ENCODE measurements at regions not wholly inside any gene's neighbourhood (a gene's known extent, or its start where the extent isn't known, plus 50 kb on each side); places are given as distances from the start of the nearest gene placed in this dataset.

DNA sequence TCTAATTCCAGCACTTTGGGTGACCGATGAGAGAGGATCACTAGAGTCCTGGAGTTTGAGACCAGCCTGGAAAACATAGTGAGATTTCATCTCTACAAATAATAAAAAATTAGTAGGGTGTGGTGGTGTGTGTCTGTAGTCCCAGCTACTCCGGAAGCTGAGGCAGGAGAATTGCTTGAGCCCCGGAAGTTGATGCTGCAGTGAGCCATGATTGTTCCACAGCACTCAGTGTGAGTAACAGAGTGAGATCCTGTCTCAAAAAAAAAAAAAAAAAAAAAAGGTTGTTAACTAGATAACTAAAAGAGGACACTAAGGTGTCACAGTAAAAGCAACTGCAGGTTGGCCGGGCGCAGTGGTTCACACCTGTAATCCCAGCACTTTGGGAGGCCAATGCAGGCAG lies 121.3 kb upstream of the MAX start:
- no peak for DNase-seq
- Histone ChIP-seq H3K27me3 (no peaks in the 10 kb centered on the region), H3K4me3 (no peak overlapping the region), H3K27ac (peak overlapping the region in 1 of 4 donors; percentile 78), H3K36me3 (replicated peaks in 1 of 2; ENCODE audit: insufficient read depth in 1 of 2, low read depth in 2 of 2) (no peaks in the 10 kb centered on the region), H3K9me3 (no peaks in the 10 kb centered on the region), H3K4me1 (peaks cover 60% of the 10 kb centered on the region)
- ATAC-seq: no peak
- WGBS, 2 donors: 95 to 99% methylated on average over 5 of the region's 5 CpGs
- intact Hi-C loops (cut with DNase I): no loop called here
- no peak for TF ChIP-seq CTCF (IDR thresholded peaks at IDR 0.05)
- no peak for TF ChIP-seq POLR2A (IDR thresholded peaks at IDR 0.05)

DNA sequence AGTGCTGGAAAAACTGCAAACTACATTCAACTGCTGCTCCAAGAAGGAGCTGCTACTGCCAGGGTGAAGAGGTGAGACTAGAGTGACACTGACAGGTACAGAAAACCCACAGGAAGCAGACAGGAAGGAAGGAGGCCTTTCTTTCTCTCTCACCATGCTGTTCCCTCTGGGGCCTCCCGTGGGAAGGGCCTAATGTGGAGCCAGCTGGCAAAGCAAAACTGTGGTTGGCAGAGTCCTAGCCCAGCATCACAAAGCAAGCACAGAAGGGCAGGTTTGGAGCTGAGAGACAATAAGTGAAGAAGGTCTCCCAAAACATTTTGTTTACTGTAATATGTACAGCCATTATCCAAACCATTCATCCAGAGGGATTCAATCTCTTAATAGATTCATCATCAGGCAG lies 122.5 kb upstream of the MAX start:
- TF ChIP-seq CTCF (IDR thresholded peaks at IDR 0.05) (no peak), POLR2A (IDR thresholded peaks at IDR 0.05) (peak in 1 of 3 donors; percentile 11)
- Histone ChIP-seq H3K4me3 (no peak overlapping the region), H3K4me1 (peaks cover 71% of the 10 kb centered on the region), H3K9me3 (no peaks in the 10 kb centered on the region), H3K27ac (peak overlapping the region; percentile 78 to 93 (median 89)), H3K27me3 (no peaks in the 10 kb centered on the region), H3K36me3 (replicated peaks in 1 of 2; ENCODE audit: insufficient read depth in 1 of 2, low read depth in 2 of 2) (no peaks in the 10 kb centered on the region)
- DNase-seq: peak; percentile 80 to 85 (median 83)
- WGBS, 2 donors: 15 to 30% methylated on average over 1 of the region's 1 CpG
- ATAC-seq: peak; percentile 72
- intact Hi-C loops (cut with DNase I): no loop called here

- Histone ChIP-seq H3K9me3 (no peaks in the 10 kb centered on the region), H3K4me1 (peaks cover 79% of the 10 kb centered on the region), H3K27ac (peak overlapping the region; percentile 78 to 93 (median 89)), H3K27me3 (no peaks in the 10 kb centered on the region), H3K4me3 (no peak overlapping the region), H3K36me3 (replicated peaks in 1 of 2; ENCODE audit: insufficient read depth in 1 of 2, low read depth in 2 of 2) (no peaks in the 10 kb centered on the region)
- TF ChIP-seq POLR2A (IDR thresholded peaks at IDR 0.05) (peak in 2 of 3 donors; percentile 34 to 52), CTCF (IDR thresholded peaks at IDR 0.05) (no peak)
- intact Hi-C loops (cut with DNase I): no loop called here
- ATAC-seq (peak; percentile 59), DNase-seq (peak; percentile 72 to 80 (median 78))
- whole genome bisulfite sequencing, 2 donors: 44 to 46% methylated on average over 7 to 9 of the region's 9 CpGs
Measured at GRCh38 chr14:65225299-65226159, 123.2 kb upstream of the MAX start.

- Histone ChIP-seq H3K27me3 (no peaks in the 10 kb centered on the region), H3K9me3 (no peaks in the 10 kb centered on the region), H3K36me3 (replicated peaks in 1 of 2; ENCODE audit: insufficient read depth in 1 of 2, low read depth in 2 of 2) (no peaks in the 10 kb centered on the region), H3K27ac (peak overlapping the region; percentile 78 to 93 (median 89)), H3K4me1 (peaks cover 92% of the 10 kb centered on the region), H3K4me3 (no peak overlapping the region)
- peak; percentile 58 for ATAC-seq
- peak; percentile 63 to 84 (median 80) for DNase-seq
- TF ChIP-seq POLR2A (IDR thresholded peaks at IDR 0.05): peak in 2 of 3 donors; percentile 40 to 54
- no peak for TF ChIP-seq CTCF (IDR thresholded peaks at IDR 0.05)
- WGBS, 2 donors: 32 to 37% methylated on average over 6 of the region's 7 CpGs
- intact Hi-C loops (cut with DNase I): no loop called here
Measured at GRCh38 chr14:65226824-65227604, 124.7 kb upstream of the MAX start.

Measured in body of pancreas (tissue), 4 donors.